A549 (cell line): ENCODE measurements at regions not wholly inside any gene's neighbourhood (a gene's known extent, or its start where the extent isn't known, plus 50 kb on each side); places are given as distances from the start of the nearest gene placed in this dataset.

Experiments
- ATAC-seq, 2 experiments: fragments of 200-7000 bp in 1 of 2; fragments of >200 bp in 1 of 2; cut with Nextera tagmentation in 1 of 2; cut with Tn5 transposase in 1 of 2; 3 replicates each; pipeline versions ENCODE4 v1.8.0 to v1.9.1; 2018 to 2020; ENCODE audit warnings: mild to moderate bottlenecking in 1 of 2, moderate library complexity in 1 of 2
- CTCF ChIA-PET: fragments of 300-600 bp; sonication (Branson Sonifier 250); formaldehyde crosslinking; extraction: SDS; loops from one replicate; lab custom pipeline; 2021; ENCODE audit warnings: antibody characterized with exemption, inconsistent platforms; lab: Yijun Ruan, JAX
- POLR2A ChIA-PET: fragments of 350-600 bp; formaldehyde crosslinking; extraction: SDS; loops from one replicate; lab custom pipeline; 2021; ENCODE audit warnings: antibody characterized with exemption, inconsistent platforms; lab: Yijun Ruan, JAX
- DNase-seq, 2 experiments: peaks; one replicate each; pipeline versions ENCODE4 v3.0.0 to v3.0.0-alpha.2; 2011 to 2016; ENCODE audit warnings: low read depth in 1 of 2, low spot score in 1 of 2
- FAIRE-seq: peaks from 2 replicates; lab custom pipeline; 2011; peaks lifted over from hg19 to GRCh38; lab: Jason Lieb, UNC
- H3K27ac ChIP-seq, 2 experiments: fragments of >200 bp; sonication (Bioruptor Twin); formaldehyde crosslinking; 3 replicates each; pipeline ENCODE4 v1.5.1; 2016 to 2017
- H3K4me1 ChIP-seq: fragments of >200 bp; sonication (Bioruptor Twin); formaldehyde crosslinking; 3 replicates; pipeline ENCODE4 v1.6.1; 2016
- H3K4me2 ChIP-seq: fragments of >200 bp; sonication (Bioruptor Twin); formaldehyde crosslinking; 3 replicates; pipeline ENCODE4 v1.6.1; 2016
- H3K4me3 ChIP-seq: fragments of >200 bp; sonication (Bioruptor Twin); formaldehyde crosslinking; 3 replicates; pipeline ENCODE4 v1.5.1; 2016
- H3K9me3 ChIP-seq: fragments of >200 bp; sonication (Bioruptor Twin); formaldehyde crosslinking; 3 replicates; pipeline ENCODE4 v1.6.1; 2016
- BCL3 ChIP-seq: fragments of >200 bp; sonication (Bioruptor Twin); formaldehyde crosslinking; IDR thresholded peaks from 3 replicates; pipeline ENCODE4 v1.6.1; 2016
- BHLHE40 ChIP-seq: IDR thresholded peaks from 2 replicates; pipeline ENCODE4 v1.6.1; 2012; ENCODE audit warnings: low read depth, low read length, inconsistent platforms
- CBX2 ChIP-seq: fragments of 200-600 bp; sonication (generic); IDR thresholded peaks from 2 replicates; pipeline ENCODE4 v1.6.1; 2016; ENCODE audit warnings: low read depth, mild to moderate bottlenecking, borderline replicate concordance
- CTCF ChIP-seq: fragments of >200 bp; sonication (Bioruptor Twin); formaldehyde crosslinking; IDR thresholded peaks from 3 replicates; pipeline ENCODE4 v1.5.1; 2016
- HOXA7 ChIP-seq: fragments of 250-450 bp; sonication (Bioruptor Pico); IDR thresholded peaks from 2 replicates; pipeline ENCODE4 v1.5.0; 2020; ENCODE audit warnings: mild to moderate bottlenecking, moderate library complexity
- HOXB13 ChIP-seq: fragments of 250-450 bp; sonication (Bioruptor Pico); IDR thresholded peaks from 2 replicates; pipeline ENCODE4 v1.5.0; 2020; ENCODE audit warnings: low read depth, mild to moderate bottlenecking, moderate library complexity
- HOXB5 ChIP-seq: fragments of 250-450 bp; sonication (Bioruptor Pico); IDR thresholded peaks from 2 replicates; pipeline ENCODE4 v1.5.0; 2020; ENCODE audit warnings: mild to moderate bottlenecking, moderate library complexity
- JUN ChIP-seq, 2 experiments: fragments of >200 bp; sonication (Bioruptor Twin); formaldehyde crosslinking; IDR thresholded peaks; 2 replicates in 1 of 2; 3 replicates in 1 of 2; pipeline ENCODE4 v1.6.1; 2016 to 2017
- KDM1A ChIP-seq: fragments of 200-600 bp; sonication (generic); IDR thresholded peaks from 2 replicates; pipeline ENCODE4 v1.6.1; 2016; ENCODE audit warnings: low read depth, mild to moderate bottlenecking
- MAFK ChIP-seq: fragments of 450-650 bp; IDR thresholded peaks from 2 replicates; pipeline ENCODE4 v1.6.1; 2014; ENCODE audit not compliant: partially characterized antibody
- MAX ChIP-seq: IDR thresholded peaks from 2 replicates; pipeline ENCODE4 v1.6.1; 2012
- PBX3 ChIP-seq: IDR thresholded peaks from 2 replicates; pipeline ENCODE4 v1.6.1; 2012
- POLR2A ChIP-seq: IDR thresholded peaks from 2 replicates; pipeline ENCODE4 v1.6.1; 2012; ENCODE audit warnings: mild to moderate bottlenecking, low read length
- RARB ChIP-seq: fragments of 250-450 bp; sonication (Bioruptor Pico); IDR thresholded peaks from 2 replicates; pipeline ENCODE4 v1.8.0; 2021; ENCODE audit warnings: mild to moderate bottlenecking, moderate library complexity
- RCOR1 ChIP-seq: fragments of 150-350 bp; IDR thresholded peaks from 2 replicates; pipeline ENCODE4 v1.6.1; 2014; ENCODE audit warnings: antibody characterized with exemption, low read length, low read depth
- REST ChIP-seq: fragments of 200-600 bp; sonication (generic); IDR thresholded peaks from 2 replicates; pipeline ENCODE4 v1.6.1; 2016; ENCODE audit warnings: antibody characterized with exemption, mild to moderate bottlenecking, moderate library complexity
- SMC3 ChIP-seq: fragments of >200 bp; sonication (Bioruptor Twin); formaldehyde crosslinking; IDR thresholded peaks from 3 replicates; pipeline ENCODE4 v1.6.1; 2018; ENCODE audit warnings: inconsistent platforms
- SREBF2 ChIP-seq: fragments of 450-650 bp; IDR thresholded peaks from 2 replicates; pipeline ENCODE4 v1.6.1; 2014; ENCODE audit warnings: mild to moderate bottlenecking, moderate library complexity
- TFCP2L1 ChIP-seq: fragments of 250-450 bp; sonication (Bioruptor Pico); IDR thresholded peaks from 2 replicates; pipeline ENCODE4 v1.5.0; 2021; ENCODE audit warnings: mild to moderate bottlenecking
- TP53 ChIP-seq: fragments of 250-450 bp; sonication (Bioruptor Pico); IDR thresholded peaks from 2 replicates; pipeline ENCODE4 v1.5.0; 2021; ENCODE audit warnings: mild to moderate bottlenecking, moderate library complexity
- USF2 ChIP-seq: fragments of 450-650 bp; IDR thresholded peaks from 2 replicates; pipeline ENCODE4 v1.6.1; 2014; ENCODE audit warnings: antibody characterized with exemption
- ZNF302 ChIP-seq: fragments of 250-450 bp; sonication (Bioruptor Pico); IDR thresholded peaks from 2 replicates; pipeline ENCODE4 v1.9.0; 2021; ENCODE audit warnings: inconsistent platforms, mild to moderate bottlenecking, moderate library complexity
- WGBS: methylation state at CpG from one replicate; pipeline ENCODE4 v1.1.6; 2017; ENCODE audit errors: missing lambda C conversion rate; 5-methylcytosine and 5-hydroxymethylcytosine counted together

GRCh38 chr3:144756704-144757440, 785.2 kb downstream of the DIPK2A start:
- no peak overlapping the region for H3K4me2 ChIP-seq
- TF ChIP-seq TP53 = no peak
- no peak for TF ChIP-seq RCOR1
- TF ChIP-seq TFCP2L1 = no peak
- no peak for TF ChIP-seq MAFK

GRCh38 chr3:144760831-144761230, 789.2 kb downstream of the DIPK2A start:
- Histone ChIP-seq H3K4me1 (no peaks in the 10 kb centered on the region), H3K27ac (no peak overlapping the region), H3K4me3 (no peak overlapping the region), H3K4me2 (no peak overlapping the region), H3K9me3 (no peaks in the 10 kb centered on the region)
- no peak for DNase-seq
- ChIA-PET POLR2A (no interaction called here), CTCF (no interaction called here)
- WGBS = 31% methylated on average over 2 of the region's 2 CpGs
- no peak for FAIRE-seq
- TF ChIP-seq CBX2 = no peak
- TF ChIP-seq RARB = no peak
- TF ChIP-seq SMC3 = no peak
- no peak for TF ChIP-seq BCL3
- no peak for TF ChIP-seq USF2
- no peak for TF ChIP-seq HOXA7 (CRISPR knock-in tag)
- no peak for ATAC-seq

More at GRCh38 chr3:144756704-144757440, 785.2 kb downstream of the DIPK2A start:
- WGBS = 41% methylated on average over 10 of the region's 27 CpGs
- Histone ChIP-seq H3K27ac (no peak overlapping the region), H3K9me3 (no peaks in the 10 kb centered on the region), H3K4me1 (no peaks in the 10 kb centered on the region), H3K4me3 (no peak overlapping the region)
- POLR2A ChIA-PET = interaction anchor here (1.4 kb wide), 1 partner anchor 785 kb away, joined by 3 read pairs; the partner anchor contains the start of gene DIPK2A
- DNase-seq = no peak
- CTCF ChIA-PET = no interaction called here
- no peak for FAIRE-seq
- no peak for ATAC-seq

GRCh38 chr3:144762091-144762490, 790.5 kb downstream of the DIPK2A start:
- H3K9me3 ChIP-seq = no peaks in the 10 kb centered on the region
- CTCF ChIA-PET = no interaction called here
- no peak overlapping the region for H3K4me2 ChIP-seq
- TF ChIP-seq HOXA7 (CRISPR knock-in tag) = no peak
- no peak for TF ChIP-seq BHLHE40
- TF ChIP-seq PBX3 = no peak
- TF ChIP-seq MAFK = peak; percentile 79
- POLR2A ChIA-PET = no interaction called here
- no peak overlapping the region for H3K27ac ChIP-seq
- no peak for DNase-seq
- no peak for FAIRE-seq
- WGBS = 77% methylated on average over 1 of the region's 1 CpG
- no peak overlapping the region for H3K4me3 ChIP-seq
- no peak for ATAC-seq
- H3K4me1 ChIP-seq = no peaks in the 10 kb centered on the region

- CTCF ChIA-PET = no interaction called here
- Histone ChIP-seq H3K4me1 (no peaks in the 10 kb centered on the region), H3K4me2 (peak overlapping the region; percentile 62), H3K9me3 (no peaks in the 10 kb centered on the region), H3K27ac (no peak overlapping the region), H3K4me3 (peak overlapping the region; percentile 32; the same call in 2 of the 3 replicates)
- WGBS = 2% methylated on average over 3 of the region's 3 CpGs
- TF ChIP-seq SREBF2 (no peak), HOXB13 (CRISPR knock-in tag) (no peak), HOXB5 (CRISPR knock-in tag) (no peak), CTCF (no peak), POLR2A (no peak), ZNF302 (no peak), MAX (no peak), KDM1A (no peak), JUN (IDR thresholded peaks at IDR 0.05) (no peak), REST (no peak)
- FAIRE-seq (no peak), DNase-seq (no peak), ATAC-seq (peak; percentile 30 to 48; a peak in 3 of 6 replicates)
- POLR2A ChIA-PET = no interaction called here
These were observed 792.3 kb downstream of the DIPK2A start for GRCh38 chr3:144763878-144764454.
